GM12874 (cell line): ENCODE measurements at regions not wholly inside any gene's neighbourhood (a gene's known extent, or its start where the extent isn't known, plus 50 kb on each side); places are given as distances from the start of the nearest gene placed in this dataset.

Source experiments
- CTCF ChIP-seq: IDR thresholded peaks from 2 replicates; pipeline ENCODE4 v1.5.1; 2011; ENCODE audit warnings: low read depth, mild to moderate bottlenecking, control low read depth, low read length, moderate library complexity; ENCODE audit not compliant: insufficient read depth

- TF ChIP-seq CTCF: no peak
Measured at GRCh38 chrX:1874416-1874815, 259.6 kb downstream of the ASMT start.

- TF ChIP-seq CTCF: no peak
Measured at GRCh38 chrX:1874899-1875298, 260.0 kb downstream of the ASMT start.

- TF ChIP-seq CTCF: no peak
Measured at GRCh38 chrX:1876041-1876440, 261.2 kb downstream of the ASMT start.

DNA sequence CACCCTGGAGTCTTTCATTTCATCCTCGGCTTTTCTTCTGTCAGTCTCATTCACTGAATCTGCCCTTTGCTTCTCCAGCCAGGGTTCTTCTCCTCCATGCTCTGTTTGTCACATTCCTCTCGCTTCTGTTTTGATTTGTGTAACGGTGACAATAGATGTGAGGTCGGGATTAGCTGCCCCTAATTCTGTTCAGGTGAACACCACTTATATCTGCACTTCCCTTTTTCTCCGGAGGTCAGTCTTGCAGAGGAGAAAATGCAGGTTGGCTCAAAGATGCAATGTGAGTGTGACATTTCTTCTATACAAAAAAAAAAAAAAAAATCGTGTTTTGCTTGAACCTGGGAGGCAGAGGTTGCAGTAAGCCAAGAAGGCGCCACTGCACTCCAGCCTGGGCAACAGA, 262.9 kb downstream of the ASMT start:
- TF ChIP-seq CTCF: no peak

- TF ChIP-seq CTCF: no peak
Measured at GRCh38 chrX:1883772-1884171, 268.9 kb downstream of the ASMT start.

GRCh38 chrX:1884446-1884845, 269.6 kb downstream of the ASMT start:
- no peak for TF ChIP-seq CTCF

- TF ChIP-seq CTCF: no peak
Measured at GRCh38 chrX:1885116-1885515, 270.3 kb downstream of the ASMT start.

- no peak for TF ChIP-seq CTCF
Measured at GRCh38 chrX:1894026-1894294, 279.1 kb downstream of the ASMT start.
